Stimulated activated CD8-positive, alpha-beta memory T cell treated with anti-CD3 and anti-CD28 coated beads, Interleukin-12 subunit alpha, Interleukin-12 subunit beta, amount 100 ng/mL, for 4 hours (primary cell): ENCODE measurements at regions not wholly inside any gene's neighbourhood (a gene's known extent, or its start where the extent isn't known, plus 50 kb on each side); places are given as distances from the start of the nearest gene placed in this dataset.

Source experiments
- DNase-seq: peaks from one replicate; pipeline ENCODE4 v3.0.0-alpha.2; 2020; ENCODE audit warnings: low read depth

- no peak for DNase-seq
Measured at GRCh38 chr4:53644607-53645006, 53.3 kb upstream of the LNX1 start.
